ENCODE measurements at regions not wholly inside any gene's neighbourhood (a gene's known extent, or its start where the extent isn't known, plus 50 kb on each side); places are given as distances from the start of the nearest gene placed in this dataset.

- no peak for TF ChIP-seq CTCF (conservative IDR thresholded peaks at IDR 0.05 in 1 of 2, IDR thresholded peaks at IDR 0.05 in 1 of 2; ENCODE audit: low read depth in 1 of 2, low read length in 2 of 2)
- no peak for TF ChIP-seq EZH2 (IDR thresholded peaks at IDR 0.05; ENCODE audit: low read length, missing control alignments)
These were observed 147.4 kb downstream of the ALDH8A1 start for GRCh38 chr6:134802426-134803058.
